Mesendoderm (in vitro differentiated cells): ENCODE measurements at regions not wholly inside any gene's neighbourhood (a gene's known extent, or its start where the extent isn't known, plus 50 kb on each side); places are given as distances from the start of the nearest gene placed in this dataset.

Experiments used
- DNase-seq: peaks from one replicate; pipeline ENCODE4 v3.0.0; 2013
- H2AK5ac ChIP-seq: 2 replicates; pipeline ENCODE4 v1.6.1; 2013; ENCODE audit warnings: low read length, inconsistent platforms
- H2BK120ac ChIP-seq: 2 replicates; pipeline ENCODE4 v1.6.1; 2013; ENCODE audit warnings: low read depth, mild to moderate bottlenecking, low read length, moderate library complexity, mixed read lengths
- H2BK15ac ChIP-seq: replicated peaks from 2 replicates; pipeline ENCODE4 v1.6.1; 2013; ENCODE audit warnings: low read depth, mild to moderate bottlenecking, moderate library complexity
- H2BK5ac ChIP-seq: 2 replicates; pipeline ENCODE4 v1.6.1; 2013; ENCODE audit warnings: low read length, inconsistent platforms
- H3K18ac ChIP-seq: 2 replicates; pipeline ENCODE4 v1.6.1; 2013; ENCODE audit warnings: mild to moderate bottlenecking, low read length, mixed read lengths
- H3K23ac ChIP-seq: one replicate; pipeline ENCODE4 v1.6.1; 2013; ENCODE audit warnings: low read length
- H3K27ac ChIP-seq: 2 replicates; pipeline ENCODE4 v1.5.1; 2013; ENCODE audit warnings: low read depth, mild to moderate bottlenecking, inconsistent platforms, low read length, moderate library complexity
- H3K27me3 ChIP-seq: 2 replicates; pipeline ENCODE4 v1.6.1; 2013; ENCODE audit warnings: low read length, control low read depth, mild to moderate bottlenecking, inconsistent platforms; ENCODE audit not compliant: insufficient read depth, poor library complexity
- H3K36me3 ChIP-seq: 2 replicates; pipeline ENCODE4 v1.6.1; 2013; ENCODE audit warnings: low read length, inconsistent platforms; ENCODE audit not compliant: control insufficient read depth, insufficient read depth
- H3K4ac ChIP-seq: one replicate; pipeline ENCODE4 v1.6.1; 2013; ENCODE audit warnings: low read depth, mild to moderate bottlenecking, low read length, moderate library complexity
- H3K4me1 ChIP-seq: 2 replicates; pipeline ENCODE4 v1.6.1; 2013; ENCODE audit warnings: low read depth, low read length, inconsistent platforms; ENCODE audit not compliant: control insufficient read depth
- H3K4me2 ChIP-seq: 2 replicates; pipeline ENCODE4 v1.6.1; 2013; ENCODE audit warnings: low read length
- H3K4me3 ChIP-seq: 2 replicates; pipeline ENCODE4 v1.5.1; 2013; ENCODE audit warnings: mild to moderate bottlenecking, low read length
- H3K56ac ChIP-seq: one replicate; pipeline ENCODE4 v1.6.1; 2013; ENCODE audit warnings: low read length
- H3K79me1 ChIP-seq: 2 replicates; pipeline ENCODE4 v1.6.1; 2013; ENCODE audit warnings: low read length, inconsistent platforms
- H3K79me2 ChIP-seq: 2 replicates; pipeline ENCODE4 v1.6.1; 2013; ENCODE audit warnings: mild to moderate bottlenecking, low read length; ENCODE audit not compliant: control insufficient read depth, insufficient read depth
- H3K9ac ChIP-seq: 2 replicates; pipeline ENCODE4 v1.6.1; 2013; ENCODE audit warnings: low read length, inconsistent platforms
- H4K5ac ChIP-seq: one replicate; pipeline ENCODE4 v1.6.1; 2013; ENCODE audit warnings: low read length
- H4K8ac ChIP-seq: one replicate; pipeline ENCODE4 v1.6.1; 2013; ENCODE audit warnings: low read depth, mild to moderate bottlenecking, control low read depth, low read length, moderate library complexity
- WGBS: extraction: QIAGEN DNeasy Blood & Tissue Kit; methylation state at CpG from one replicate; pipeline ENCODE4 v1.1.7; 2013; ENCODE audit warnings: low lambda C conversion rate, missing lambda C conversion rate; ENCODE audit not compliant: insufficient coverage; ENCODE audit errors: extremely low coverage; 5-methylcytosine and 5-hydroxymethylcytosine counted together

GRCh38 chr9:120235081-120235480 is 344.9 kb downstream of the CDK5RAP2 start:
- no peak overlapping the region for H3K9ac ChIP-seq
- no peak overlapping the region for H2BK15ac ChIP-seq
- no peak overlapping the region for H3K56ac ChIP-seq
- no peak overlapping the region for H3K27ac ChIP-seq
- no peak overlapping the region for H3K23ac ChIP-seq
- no peak overlapping the region for H2BK120ac ChIP-seq
- H4K5ac ChIP-seq: no peak overlapping the region
- DNase-seq: no peak
- no peak overlapping the region for H3K4ac ChIP-seq
- H2BK5ac ChIP-seq: no peak overlapping the region
- no peaks in the 10 kb centered on the region for H3K79me1 ChIP-seq
- no peak overlapping the region for H2AK5ac ChIP-seq
- no peak overlapping the region for H3K4me3 ChIP-seq
- no peak overlapping the region for H4K8ac ChIP-seq
- H3K79me2 ChIP-seq: no peaks in the 10 kb centered on the region
- H3K36me3 ChIP-seq: no peaks in the 10 kb centered on the region
- H3K27me3 ChIP-seq: no peaks in the 10 kb centered on the region
- H3K4me1 ChIP-seq: no peaks in the 10 kb centered on the region
- no peak overlapping the region for H3K4me2 ChIP-seq
- H3K18ac ChIP-seq: no peak overlapping the region
- WGBS: no CpG with 5 or more reads among the region's 2 CpGs

DNA sequence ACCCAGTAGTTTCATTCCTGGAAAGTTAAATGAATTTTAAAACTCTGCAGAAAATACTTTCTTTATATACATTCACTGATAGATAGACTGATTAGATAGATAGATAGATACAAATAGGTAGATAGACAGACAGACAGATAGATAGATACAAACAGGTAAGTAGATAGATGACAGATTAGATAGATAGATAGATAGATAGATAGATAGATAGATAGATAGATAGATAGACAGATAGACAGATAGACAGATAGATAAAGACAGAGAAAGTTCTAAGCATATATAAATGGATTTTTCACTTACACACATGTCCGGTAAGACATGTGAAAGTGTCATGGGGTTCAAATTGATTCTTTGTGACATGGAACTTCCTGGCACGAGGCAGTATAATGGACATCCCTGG is 349.7 kb downstream of the CDK5RAP2 start:
- H3K4me2 ChIP-seq: no peak overlapping the region
- no peak overlapping the region for H3K27ac ChIP-seq
- no peaks in the 10 kb centered on the region for H3K79me2 ChIP-seq
- no peak for DNase-seq
- H4K5ac ChIP-seq: no peak overlapping the region
- H2BK5ac ChIP-seq: no peak overlapping the region
- no peaks in the 10 kb centered on the region for H3K79me1 ChIP-seq
- H3K27me3 ChIP-seq: no peaks in the 10 kb centered on the region
- no peak overlapping the region for H2BK15ac ChIP-seq
- H3K4ac ChIP-seq: no peak overlapping the region
- no peak overlapping the region for H2AK5ac ChIP-seq
- H3K18ac ChIP-seq: no peak overlapping the region
- no peaks in the 10 kb centered on the region for H3K36me3 ChIP-seq
- no peak overlapping the region for H3K9ac ChIP-seq
- no peak overlapping the region for H3K23ac ChIP-seq
- H3K56ac ChIP-seq: no peak overlapping the region
- no peak overlapping the region for H4K8ac ChIP-seq
- no CpG with 5 or more reads among the region's 2 CpGs for WGBS
- H3K4me3 ChIP-seq: no peak overlapping the region
- H3K4me1 ChIP-seq: no peaks in the 10 kb centered on the region
- no peak overlapping the region for H2BK120ac ChIP-seq

- Histone ChIP-seq H3K9ac (no peak overlapping the region), H3K36me3 (no peaks in the 10 kb centered on the region), H2BK15ac (no peak overlapping the region), H4K5ac (no peak overlapping the region), H2AK5ac (no peak overlapping the region), H3K79me2 (no peaks in the 10 kb centered on the region), H3K27me3 (no peaks in the 10 kb centered on the region), H3K4me1 (no peaks in the 10 kb centered on the region), H3K27ac (no peak overlapping the region), H3K79me1 (no peaks in the 10 kb centered on the region), H3K4ac (no peak overlapping the region), H3K18ac (no peak overlapping the region), H4K8ac (no peak overlapping the region), H2BK5ac (no peak overlapping the region), H3K56ac (no peak overlapping the region), H3K4me3 (no peak overlapping the region), H3K23ac (no peak overlapping the region), H3K4me2 (no peak overlapping the region), H2BK120ac (no peak overlapping the region)
- DNase-seq: peak; percentile 67
- no CpG with 5 or more reads among the region's 3 CpGs for WGBS
Observed at GRCh38 chr9:120221844-120222243, 358.1 kb downstream of the CDK5RAP2 start.

- no peak overlapping the region for H3K4me3 ChIP-seq
- no peaks in the 10 kb centered on the region for H3K27me3 ChIP-seq
- H2BK15ac ChIP-seq: no peak overlapping the region
- DNase-seq: no peak
- no peak overlapping the region for H3K18ac ChIP-seq
- no peak overlapping the region for H3K4ac ChIP-seq
- H3K9ac ChIP-seq: no peak overlapping the region
- no peaks in the 10 kb centered on the region for H3K79me2 ChIP-seq
- H4K8ac ChIP-seq: no peak overlapping the region
- H2AK5ac ChIP-seq: no peak overlapping the region
- no peaks in the 10 kb centered on the region for H3K4me1 ChIP-seq
- no peaks in the 10 kb centered on the region for H3K79me1 ChIP-seq
- no peaks in the 10 kb centered on the region for H3K36me3 ChIP-seq
- H2BK120ac ChIP-seq: no peak overlapping the region
- no peak overlapping the region for H2BK5ac ChIP-seq
- no peak overlapping the region for H4K5ac ChIP-seq
- H3K23ac ChIP-seq: no peak overlapping the region
- no peak overlapping the region for H3K56ac ChIP-seq
- no peak overlapping the region for H3K27ac ChIP-seq
- WGBS: no CpG with 5 or more reads among the region's 11 CpGs
- H3K4me2 ChIP-seq: no peak overlapping the region
Observed at GRCh38 chr9:120214332-120214731, 365.6 kb downstream of the CDK5RAP2 start.

DNA sequence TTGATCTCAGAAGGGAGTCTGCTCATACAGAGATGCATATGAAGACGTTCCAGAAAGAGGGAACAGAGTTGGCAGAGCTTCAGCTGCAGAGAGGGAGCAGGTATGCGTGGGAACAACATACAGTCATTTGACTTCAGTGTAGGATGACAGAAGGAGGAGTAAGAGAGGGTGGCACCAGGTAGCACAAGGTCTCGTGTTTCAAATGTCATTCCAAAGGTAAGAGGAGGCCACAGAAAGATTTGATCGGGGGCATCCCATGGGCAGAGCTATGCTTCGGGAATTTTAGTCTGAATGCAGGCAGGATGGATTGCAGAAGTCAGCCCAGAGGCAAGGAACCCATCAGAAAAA is 367.1 kb downstream of the CDK5RAP2 start:
- no CpG with 5 or more reads among the region's 5 CpGs for WGBS
- Histone ChIP-seq H3K4me2 (no peak overlapping the region), H4K8ac (no peak overlapping the region), H3K56ac (no peak overlapping the region), H4K5ac (no peak overlapping the region), H3K79me1 (no peaks in the 10 kb centered on the region), H2BK120ac (no peak overlapping the region), H3K4me1 (no peaks in the 10 kb centered on the region), H3K27ac (no peak overlapping the region), H3K9ac (no peak overlapping the region), H3K23ac (no peak overlapping the region), H2AK5ac (no peak overlapping the region), H3K4me3 (no peak overlapping the region), H2BK5ac (no peak overlapping the region), H3K18ac (no peak overlapping the region), H3K4ac (no peak overlapping the region), H2BK15ac (no peak overlapping the region), H3K27me3 (no peaks in the 10 kb centered on the region), H3K79me2 (no peaks in the 10 kb centered on the region), H3K36me3 (no peaks in the 10 kb centered on the region)
- no peak for DNase-seq

- Histone ChIP-seq H3K4me2 (no peak overlapping the region), H3K23ac (no peak overlapping the region), H3K4me3 (no peak overlapping the region), H4K8ac (no peak overlapping the region), H3K18ac (no peak overlapping the region), H3K79me1 (no peaks in the 10 kb centered on the region), H3K27me3 (no peaks in the 10 kb centered on the region), H3K79me2 (no peaks in the 10 kb centered on the region), H2AK5ac (no peak overlapping the region), H2BK5ac (no peak overlapping the region), H3K4me1 (no peaks in the 10 kb centered on the region), H3K56ac (no peak overlapping the region), H2BK15ac (no peak overlapping the region), H3K27ac (no peak overlapping the region), H4K5ac (no peak overlapping the region), H3K36me3 (no peaks in the 10 kb centered on the region), H3K4ac (no peak overlapping the region), H3K9ac (no peak overlapping the region), H2BK120ac (no peak overlapping the region)
- WGBS: no CpG with 5 or more reads among the region's 2 CpGs
- no peak for DNase-seq
Observed at GRCh38 chr9:120212153-120212852, 367.7 kb downstream of the CDK5RAP2 start.
